NCI-H146 treated with DMSO at 0.1 percent for 48 hours (cell line): ENCODE measurements at regions not wholly inside any gene's neighbourhood (a gene's known extent, or its start where the extent isn't known, plus 50 kb on each side); places are given as distances from the start of the nearest gene placed in this dataset.

Source experiments
- DNase-seq: peaks from one replicate; lab custom pipeline; 2025; ENCODE audit not compliant: unreplicated experiment; lab: John Stamatoyannopoulos, UW

DNA sequence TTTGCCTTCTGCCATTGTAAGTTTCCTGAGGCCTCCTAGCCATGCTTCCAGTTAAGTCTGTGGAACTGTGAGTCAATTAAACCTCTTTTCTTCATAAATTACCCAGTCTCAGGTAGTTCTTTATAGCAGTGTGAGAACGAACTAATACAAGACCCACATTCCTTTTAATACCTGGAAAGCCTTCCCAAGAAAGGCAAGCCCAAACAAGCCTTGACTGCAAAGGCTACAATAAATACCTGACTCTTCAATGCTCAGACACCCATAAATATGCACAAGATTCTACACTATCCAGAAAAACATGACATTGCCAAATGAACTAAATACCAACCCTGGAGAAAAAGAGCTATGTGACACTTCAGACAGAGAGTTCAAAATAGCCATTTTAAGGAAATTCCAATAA is 338.8 kb downstream of the HAO1 start:
- no peak for DNase-seq

DNA sequence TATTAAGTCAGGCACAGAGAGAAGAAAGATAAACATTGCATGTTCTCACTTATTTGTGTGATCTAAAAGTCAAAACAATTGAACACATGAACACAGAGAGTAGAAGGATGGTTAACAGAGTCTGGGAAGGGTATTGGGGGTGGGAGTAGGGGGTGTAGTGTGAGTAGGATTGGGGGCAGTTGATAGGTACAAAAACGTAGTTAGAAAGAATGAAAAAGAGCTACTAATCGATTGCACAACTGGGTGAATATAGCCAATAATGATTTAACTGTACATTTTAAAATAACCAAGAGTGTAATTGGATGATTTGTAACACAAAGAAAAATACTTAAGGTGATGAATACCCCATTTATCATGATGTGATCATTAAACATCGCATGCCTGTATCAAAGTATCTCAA is 333.3 kb downstream of the HAO1 start:
- DNase-seq: no peak

DNA sequence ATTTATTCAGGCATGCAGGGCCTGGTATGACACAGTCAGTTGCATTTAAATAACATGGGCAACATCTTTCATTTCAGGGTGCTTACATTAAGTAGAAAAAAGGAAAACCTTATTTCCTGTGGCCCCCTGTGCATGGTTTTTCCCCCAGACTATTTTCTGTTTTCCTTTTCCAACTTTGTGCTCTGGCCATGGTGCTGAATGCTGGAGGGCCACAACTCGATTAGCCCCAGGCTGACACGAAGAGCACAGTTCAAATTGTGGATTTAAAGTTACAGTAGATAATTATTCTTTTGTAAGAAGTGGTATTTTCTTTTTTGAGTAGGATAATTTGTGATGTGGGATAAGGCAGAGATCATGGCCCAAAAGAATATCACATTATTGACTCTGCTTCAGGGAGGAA is 332.0 kb downstream of the HAO1 start:
- DNase-seq: no peak

DNA sequence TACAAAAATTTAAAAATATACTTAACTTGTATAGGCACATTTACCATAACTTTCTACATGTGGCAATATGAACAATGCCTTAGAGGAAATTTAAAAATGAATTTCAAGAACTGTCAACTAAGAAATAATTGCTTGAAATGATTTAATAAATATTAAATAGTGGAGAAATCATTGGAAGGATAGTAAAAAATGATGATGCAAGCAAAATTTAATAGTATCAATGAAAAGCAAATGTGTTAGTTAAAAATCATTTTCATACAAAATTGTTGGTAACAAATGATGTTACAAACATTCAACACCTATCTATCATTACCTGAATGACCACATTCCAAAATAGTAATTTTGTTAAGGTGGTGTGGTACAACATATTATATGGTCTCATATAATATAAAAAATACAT is 331.0 kb downstream of the HAO1 start:
- no peak for DNase-seq

DNA sequence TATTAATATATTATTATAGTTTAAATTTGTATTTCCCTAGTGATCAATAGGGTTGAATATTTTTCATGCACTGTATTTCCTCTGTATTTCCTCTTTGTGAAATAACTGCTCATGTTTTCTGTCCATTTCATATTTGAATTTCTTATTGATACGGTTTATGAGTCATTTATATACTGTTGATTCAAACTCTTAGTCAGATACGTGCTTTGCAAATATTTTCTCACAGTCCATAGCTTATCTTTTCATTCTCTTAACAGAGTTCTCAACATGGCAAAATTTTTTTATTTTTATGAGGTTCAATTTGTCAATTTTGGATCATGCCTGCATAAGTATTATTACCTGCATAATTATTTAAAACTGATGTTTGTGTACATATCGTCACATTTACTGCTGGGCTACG is 329.6 kb downstream of the HAO1 start:
- no peak for DNase-seq

DNA sequence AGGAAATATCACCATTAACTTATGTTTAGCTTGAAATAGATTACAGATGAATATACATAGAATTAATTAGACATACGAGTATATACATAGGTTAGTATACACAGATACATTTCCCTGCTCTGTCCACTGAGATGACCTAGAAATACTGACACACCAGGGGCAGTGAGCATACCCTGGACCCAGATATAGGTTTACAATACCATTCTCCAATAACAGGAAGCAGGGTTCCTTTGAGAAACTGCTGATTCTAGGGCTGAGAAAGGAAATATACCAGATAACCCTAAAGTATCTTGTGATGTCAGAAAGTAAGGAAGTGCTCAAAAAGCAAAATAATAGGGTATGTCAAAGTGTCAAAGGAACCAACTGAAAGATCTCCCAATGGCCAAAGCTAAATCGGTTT is 322.5 kb downstream of the HAO1 start:
- no peak for DNase-seq

DNA sequence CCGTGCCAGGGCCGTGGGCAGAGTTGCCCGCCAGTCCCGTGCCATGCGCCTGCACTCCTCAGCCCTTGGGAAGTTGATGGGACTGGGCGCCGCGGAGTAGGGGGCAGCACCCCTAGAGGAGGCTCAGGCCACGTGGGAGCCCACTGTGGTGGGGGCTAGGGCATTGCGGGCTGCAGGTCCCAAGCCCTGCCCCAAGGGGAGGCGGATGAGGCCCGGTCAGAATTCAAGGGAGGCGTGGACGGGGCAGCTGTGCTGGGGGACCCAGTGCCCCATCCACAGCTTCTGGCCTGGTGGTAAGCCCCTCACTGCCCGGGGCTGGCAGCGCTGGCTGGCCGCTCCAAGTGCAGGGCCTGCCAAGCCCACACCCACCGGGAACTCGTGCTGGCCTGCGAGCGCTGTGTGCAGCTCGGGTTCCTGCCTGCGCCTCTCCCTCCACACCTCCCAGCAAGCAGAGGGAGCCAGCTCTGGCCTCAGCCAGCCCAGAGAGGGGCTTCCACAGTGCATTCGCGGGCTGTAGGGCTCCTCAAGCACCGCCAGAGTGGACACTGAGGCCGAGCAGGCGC is 317.8 kb downstream of the HAO1 start:
- DNase-seq: no peak

DNA sequence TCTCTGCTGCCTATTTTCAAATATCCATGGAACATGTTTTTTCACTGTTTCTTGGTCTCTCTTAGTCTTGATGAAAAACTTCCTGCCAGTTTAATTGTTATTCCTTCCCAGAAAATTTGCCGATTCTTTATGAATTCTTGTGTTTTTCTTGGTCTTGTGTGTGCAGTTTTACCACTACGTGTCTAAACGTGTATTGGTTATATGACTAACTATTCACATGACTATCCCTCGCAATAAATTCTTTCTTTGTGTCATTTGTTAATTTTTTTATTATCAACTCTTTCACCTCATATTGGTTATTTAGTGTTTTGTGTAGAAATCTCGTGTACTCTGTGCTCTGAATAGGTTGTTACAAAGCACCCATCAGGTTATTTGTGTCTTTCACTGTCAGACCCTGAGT is 315.4 kb downstream of the HAO1 start:
- DNase-seq: no peak

DNA sequence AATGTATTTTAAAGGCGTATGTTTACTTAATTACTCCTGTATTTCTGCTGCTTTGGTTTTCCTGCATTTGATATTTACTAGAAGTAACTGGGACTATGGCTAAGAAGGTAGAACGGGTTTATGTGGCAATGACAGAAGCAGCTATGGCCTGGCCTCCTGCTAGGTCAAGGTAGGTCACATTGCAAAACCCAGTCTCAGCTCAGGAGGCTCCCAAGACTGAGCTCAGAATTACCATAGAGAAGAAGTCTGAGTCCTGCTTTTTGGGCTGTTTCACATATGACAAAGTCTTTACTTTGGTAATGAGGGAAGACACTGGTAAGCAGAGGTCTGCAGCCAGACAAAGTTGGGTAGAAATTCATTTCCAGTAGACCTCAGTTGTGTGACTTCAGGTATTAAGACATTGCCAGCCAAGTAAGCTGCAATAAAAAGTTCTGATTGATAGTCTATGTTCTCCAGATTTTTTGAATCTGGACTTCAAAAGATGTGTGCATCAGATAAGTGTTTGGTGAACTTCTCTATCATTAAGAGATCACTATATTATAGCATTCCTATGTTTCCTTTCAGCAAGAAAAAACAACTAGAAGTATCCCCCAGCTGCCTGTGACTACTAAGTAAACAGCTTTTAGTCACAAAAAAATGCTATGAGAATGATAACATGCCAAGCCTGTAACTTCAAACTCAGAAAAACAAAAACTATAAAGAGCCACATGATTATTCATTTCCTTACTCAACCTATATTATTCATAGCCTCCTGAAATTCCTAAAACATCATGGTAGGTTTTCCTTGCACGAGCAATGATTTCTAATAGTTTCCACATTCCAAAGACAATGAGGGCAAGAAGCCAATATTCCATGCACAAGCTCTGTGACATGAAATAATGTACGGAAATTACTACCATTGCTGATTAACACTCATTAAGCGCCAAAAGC is 312.3 kb downstream of the HAO1 start:
- no peak for DNase-seq

DNA sequence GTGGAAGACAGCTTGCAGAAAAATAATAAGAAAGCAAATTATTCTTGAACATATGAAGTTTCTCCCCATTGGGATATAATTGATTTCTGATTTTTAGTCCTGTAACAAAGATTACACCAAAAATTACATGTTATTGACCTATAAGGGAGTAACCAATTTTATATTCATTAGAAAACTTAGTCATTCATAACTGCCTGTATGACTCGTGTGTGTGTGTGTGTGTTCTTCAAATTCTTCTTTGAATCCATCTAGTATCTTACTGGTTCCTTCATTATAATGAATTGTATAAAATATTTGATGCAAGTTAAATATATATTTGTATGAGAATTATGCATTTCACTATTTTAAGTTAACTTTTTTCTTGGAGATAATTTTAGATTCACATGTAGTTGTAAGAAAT is 310.4 kb downstream of the HAO1 start:
- no peak for DNase-seq

DNA sequence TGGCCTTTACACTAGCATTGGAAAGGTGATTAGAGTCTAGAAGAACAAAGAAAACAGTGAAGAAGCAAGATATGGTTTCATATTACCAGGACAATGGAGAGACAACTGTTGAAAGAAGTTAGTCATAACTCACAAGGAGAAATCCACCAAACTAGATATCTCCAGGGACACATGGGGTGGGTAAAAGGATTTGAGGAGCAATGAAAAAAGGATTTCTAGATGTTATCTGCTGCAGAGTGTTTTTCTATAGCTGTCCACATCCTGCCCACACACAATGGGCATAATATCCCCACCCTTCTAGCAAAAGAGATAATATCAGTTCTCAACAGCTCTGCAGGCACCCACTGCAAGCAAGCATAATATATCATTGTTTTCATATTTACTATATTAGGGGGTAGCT is 303.1 kb downstream of the HAO1 start:
- DNase-seq: peak; percentile 35

DNA sequence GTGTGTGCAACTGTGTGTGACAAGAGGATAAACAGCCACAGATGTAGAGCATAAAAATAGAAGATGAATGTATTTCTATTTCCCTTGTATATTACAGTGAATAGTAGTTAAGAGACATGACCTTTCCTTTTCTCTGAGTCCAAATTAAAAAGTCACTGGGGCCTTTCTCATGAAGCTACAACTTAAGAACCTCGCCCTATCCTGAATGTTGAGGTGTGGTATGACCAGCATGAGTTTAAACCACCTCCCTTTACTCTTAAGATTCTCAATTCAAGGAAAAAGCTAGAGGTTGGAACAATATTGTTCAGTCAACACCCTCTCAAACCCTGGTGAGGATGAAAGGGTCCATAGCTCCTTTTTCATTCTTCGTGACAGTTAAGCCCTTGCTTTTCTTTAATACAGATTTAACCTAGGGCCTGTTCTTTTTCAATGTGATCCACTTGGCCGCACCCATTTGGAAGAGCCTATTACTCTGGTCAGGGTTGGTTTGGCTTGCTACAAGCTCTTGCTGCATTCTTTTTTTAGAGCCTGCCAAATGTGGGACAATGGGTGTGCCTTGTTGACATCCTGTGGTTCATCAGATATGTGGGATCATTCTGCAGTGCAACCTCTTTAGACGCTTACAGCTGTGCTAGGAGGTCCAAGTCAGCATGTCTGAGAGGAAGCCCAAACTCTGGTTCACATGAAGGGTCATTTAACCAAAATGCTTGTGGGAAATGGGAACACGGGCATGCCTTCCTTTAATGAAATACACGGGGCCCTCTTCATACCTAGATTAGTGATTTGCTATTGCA is 290.0 kb downstream of the HAO1 start:
- DNase-seq: no peak

DNA sequence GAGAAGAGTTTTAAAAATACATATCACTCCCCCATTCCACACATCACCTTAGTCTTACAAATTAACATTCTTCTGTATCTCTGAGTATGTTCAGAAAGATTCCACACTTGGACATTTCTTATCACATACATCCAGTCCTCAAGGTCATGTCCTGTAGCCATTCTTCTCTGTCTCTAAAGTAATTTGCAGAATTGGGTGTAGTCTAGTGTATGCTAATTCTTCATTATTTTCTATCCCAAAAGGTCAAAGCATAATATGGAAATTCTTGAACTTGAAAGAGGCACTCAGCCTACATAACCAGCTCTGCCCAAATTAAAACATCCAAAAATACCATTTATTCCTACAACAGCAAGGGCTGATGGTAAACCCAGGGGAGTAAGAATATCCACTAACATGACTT is 286.0 kb downstream of the HAO1 start:
- no peak for DNase-seq

DNA sequence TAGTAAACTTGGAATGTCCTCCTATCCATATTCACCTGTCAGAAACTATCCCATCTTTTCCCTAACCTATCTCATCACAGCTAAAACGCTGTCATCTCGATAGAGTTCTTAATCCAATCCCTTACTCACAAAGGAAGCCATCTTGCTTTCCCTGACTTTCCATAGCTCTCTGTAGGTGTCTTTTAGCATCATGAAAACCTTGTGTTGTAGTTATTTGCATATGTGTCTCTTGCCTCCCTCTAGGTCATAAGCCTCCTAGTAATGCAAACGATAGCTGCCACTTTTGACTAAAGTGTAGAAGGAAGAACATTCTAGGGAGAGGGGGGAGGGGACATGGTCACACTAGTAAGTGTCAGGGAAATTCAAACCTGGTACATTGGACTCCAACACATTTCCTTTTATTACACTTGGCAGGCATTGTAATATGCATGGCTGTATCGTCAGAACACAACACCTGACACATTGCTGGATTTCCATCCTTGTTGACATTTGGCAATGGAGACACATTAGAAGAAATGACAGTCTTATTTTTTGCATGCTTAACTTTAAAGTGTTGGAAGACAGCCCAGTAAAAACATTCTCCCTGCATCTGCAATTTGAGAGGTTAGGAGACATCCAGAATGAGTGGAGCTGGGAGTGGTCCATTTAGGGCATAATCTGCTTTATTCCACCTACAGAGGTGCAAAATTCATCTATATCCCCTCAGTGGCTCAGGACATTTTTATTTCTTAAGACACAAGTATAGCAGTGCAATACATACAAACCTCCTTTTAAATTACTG is 283.4 kb downstream of the HAO1 start:
- no peak for DNase-seq

DNA sequence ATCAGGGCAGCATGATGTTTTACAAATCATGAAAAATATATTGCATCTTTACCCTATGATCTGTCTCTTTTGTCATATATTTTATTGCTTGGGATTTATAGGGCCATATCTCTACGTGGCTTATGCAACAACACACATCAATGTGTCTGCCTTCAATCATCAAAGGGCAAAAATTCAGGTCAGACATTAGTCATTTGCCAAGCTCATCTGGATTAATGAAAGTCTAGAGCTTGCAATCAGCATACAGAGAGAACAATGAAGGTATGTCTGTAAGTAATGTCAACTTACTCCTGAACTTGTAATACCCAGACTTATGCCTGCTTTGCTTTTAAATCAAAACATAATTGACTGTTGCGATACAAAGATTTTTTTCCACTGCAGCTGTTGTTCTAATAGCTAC is 282.7 kb downstream of the HAO1 start:
- DNase-seq: no peak

DNA sequence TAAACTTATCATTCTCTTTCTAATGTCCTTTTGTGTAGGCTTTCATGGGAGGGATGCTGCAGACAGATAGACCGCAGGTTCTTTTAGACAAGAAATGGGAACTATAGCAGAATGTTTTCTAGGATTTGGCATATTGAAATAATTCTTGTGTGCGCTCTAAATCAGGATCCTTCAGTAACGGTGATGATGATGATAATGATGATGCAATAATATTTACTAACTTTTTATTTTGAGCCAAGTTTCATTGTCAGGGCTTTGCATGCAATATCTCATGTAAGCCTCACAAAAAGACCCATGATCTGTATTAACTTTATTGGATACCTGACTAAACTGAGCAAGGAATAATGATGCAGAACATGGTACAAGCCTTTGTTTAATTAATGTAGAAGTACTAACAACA is 280.1 kb downstream of the HAO1 start:
- DNase-seq: no peak

DNA sequence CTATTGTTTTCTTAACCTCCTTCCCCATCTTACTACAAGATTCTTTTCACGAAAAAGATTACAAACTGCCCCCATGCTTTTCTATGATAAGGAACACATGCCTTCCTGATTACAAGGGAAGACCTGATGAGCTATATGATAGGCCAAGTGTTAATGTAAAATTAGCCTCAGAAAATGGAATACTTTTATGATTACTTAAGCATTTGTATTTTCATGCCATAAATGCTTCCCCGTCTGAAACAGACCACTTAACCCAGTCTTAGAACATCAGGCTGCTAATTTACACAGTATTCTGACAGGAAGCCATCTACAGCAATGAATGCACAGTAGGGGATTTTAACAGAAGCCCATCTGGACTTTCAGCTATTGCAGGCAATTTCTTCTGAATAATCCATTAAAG is 274.9 kb downstream of the HAO1 start:
- DNase-seq: no peak

DNA sequence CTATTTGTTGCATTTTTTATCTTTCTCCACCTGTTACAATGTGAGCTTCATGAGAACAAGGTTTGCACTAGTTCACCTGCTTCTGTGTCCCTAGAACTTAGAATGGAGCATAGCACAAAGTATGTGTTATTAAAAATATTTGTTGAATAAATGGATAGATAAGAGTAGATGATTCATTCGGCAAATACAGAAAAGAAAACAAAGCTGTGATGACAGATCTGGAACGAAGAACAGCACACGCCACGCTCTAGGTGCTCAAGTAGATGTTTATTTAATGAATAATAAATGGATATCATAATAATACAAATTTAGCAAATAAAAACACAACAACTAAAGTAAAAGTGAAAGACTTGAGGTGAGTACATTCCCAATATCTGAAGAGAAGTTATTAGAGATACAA is 273.1 kb downstream of the HAO1 start:
- DNase-seq: no peak

DNA sequence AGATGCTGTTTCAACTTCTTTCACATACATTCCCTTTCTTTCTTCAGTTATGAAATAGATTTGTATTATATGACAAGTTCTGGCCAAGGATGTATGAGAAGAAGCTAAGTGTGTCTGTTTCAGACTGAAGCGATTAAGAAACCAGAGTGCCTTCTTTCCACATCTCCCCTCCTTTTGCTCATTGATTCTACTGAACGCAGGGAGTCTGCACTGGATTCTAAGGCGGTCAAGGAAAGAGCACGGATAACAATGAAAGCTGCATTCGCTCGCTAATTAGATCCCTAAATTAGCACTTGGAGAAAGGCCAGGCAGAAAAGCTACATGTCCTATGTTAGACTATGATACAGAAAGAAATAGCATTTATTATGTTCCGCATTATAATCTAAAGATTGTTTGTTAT is 267.7 kb downstream of the HAO1 start:
- DNase-seq: no peak

DNA sequence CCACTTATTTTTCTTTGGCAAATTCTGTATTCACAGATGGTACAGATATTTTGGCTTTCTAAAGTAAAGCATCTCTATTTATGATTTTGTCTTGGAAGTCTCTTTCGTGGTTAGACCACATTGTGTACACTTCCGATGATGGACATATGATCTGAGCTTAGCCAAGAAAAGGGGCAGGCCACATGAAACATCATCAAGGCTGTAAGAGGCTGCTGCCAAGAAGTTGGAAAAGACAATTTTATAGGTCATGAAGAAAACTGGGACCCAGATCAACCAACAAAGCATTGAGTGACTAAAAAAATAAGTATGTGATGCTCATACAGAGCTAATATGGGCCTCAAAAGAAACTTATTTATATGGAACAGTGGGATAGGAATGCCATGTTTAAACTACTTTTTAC is 266.4 kb downstream of the HAO1 start:
- no peak for DNase-seq

DNA sequence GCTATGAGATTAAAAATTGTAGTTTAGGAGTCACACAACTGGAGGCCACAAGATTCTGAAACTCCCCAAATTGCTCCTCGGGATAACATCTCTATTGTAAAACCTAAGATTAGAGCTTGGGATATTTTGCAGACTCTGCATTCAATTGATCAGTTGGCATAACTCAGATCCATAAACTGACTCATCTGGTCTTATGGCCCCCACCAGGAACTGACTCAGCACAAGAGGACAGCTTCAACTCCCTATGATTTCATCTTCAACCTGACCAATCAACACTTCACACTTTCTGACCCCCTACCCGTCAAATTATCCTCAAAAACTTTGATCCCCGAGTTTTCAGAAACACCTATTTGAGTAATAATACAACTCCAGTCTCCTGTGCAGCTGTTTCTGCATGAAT is 257.3 kb downstream of the HAO1 start:
- DNase-seq: no peak
